H9 (cell line): ENCODE measurements at regions not wholly inside any gene's neighbourhood (a gene's known extent, or its start where the extent isn't known, plus 50 kb on each side); places are given as distances from the start of the nearest gene placed in this dataset.

ENCODE experiments used
- DNase-seq: peaks from one replicate; pipeline ENCODE4 v3.0.0-alpha.2; 2017
- H2AFZ ChIP-seq: one replicate; pipeline ENCODE4 v1.6.1; 2013; ENCODE audit warnings: mild to moderate bottlenecking, low read length, control low read depth, moderate library complexity
- H2AK5ac ChIP-seq: 2 replicates; pipeline ENCODE4 v1.6.1; 2013; ENCODE audit warnings: low read length, control low read depth, mixed read lengths; ENCODE audit not compliant: insufficient read length
- H2BK120ac ChIP-seq: one replicate; pipeline ENCODE4 v1.6.1; 2013; ENCODE audit warnings: low read depth, mild to moderate bottlenecking, low read length, control low read depth, inconsistent platforms; ENCODE audit not compliant: poor library complexity, severe bottlenecking
- H2BK12ac ChIP-seq: 2 replicates; pipeline ENCODE4 v1.6.1; 2013; ENCODE audit warnings: low read length, control low read depth, mixed read lengths, low read depth; ENCODE audit not compliant: insufficient read length
- H2BK15ac ChIP-seq: 2 replicates; pipeline ENCODE4 v1.6.1; 2013; ENCODE audit warnings: low read depth, low read length, control low read depth
- H2BK20ac ChIP-seq: one replicate; pipeline ENCODE4 v1.6.1; 2013; ENCODE audit warnings: low read depth, mild to moderate bottlenecking, low read length, control low read depth, inconsistent platforms; ENCODE audit not compliant: poor library complexity, severe bottlenecking
- H2BK5ac ChIP-seq: 2 replicates; pipeline ENCODE4 v1.6.1; 2013; ENCODE audit warnings: low read length, control low read depth, mixed read lengths; ENCODE audit not compliant: insufficient read length
- H3K14ac ChIP-seq: 2 replicates; pipeline ENCODE4 v1.6.1; 2013; ENCODE audit warnings: low read length, control low read depth; ENCODE audit not compliant: insufficient read depth
- H3K18ac ChIP-seq: 2 replicates; pipeline ENCODE4 v1.6.1; 2013; ENCODE audit warnings: low read depth, mild to moderate bottlenecking, mixed read lengths, low read length, control low read depth; ENCODE audit not compliant: insufficient read length
- H3K23ac ChIP-seq: 2 replicates; pipeline ENCODE4 v1.6.1; 2013; ENCODE audit warnings: low read length, control low read depth, mixed read lengths, low read depth; ENCODE audit not compliant: insufficient read length
- H3K23me2 ChIP-seq: 2 replicates; pipeline ENCODE4 v1.6.1; 2013; ENCODE audit warnings: low read depth, mild to moderate bottlenecking, mixed read lengths, low read length, control low read depth; ENCODE audit not compliant: insufficient read length, poor library complexity, severe bottlenecking
- H3K27ac ChIP-seq: 2 replicates; pipeline ENCODE4 v1.5.1; 2013; ENCODE audit warnings: low read length, control low read depth, mixed read lengths, low read depth; ENCODE audit not compliant: insufficient read length
- H3K27me3 ChIP-seq: 2 replicates; pipeline ENCODE4 v1.6.1; 2013; ENCODE audit warnings: low read length, control low read depth, inconsistent platforms; ENCODE audit not compliant: insufficient read depth
- H3K4ac ChIP-seq: 2 replicates; pipeline ENCODE4 v1.6.1; 2013; ENCODE audit warnings: low read depth, mild to moderate bottlenecking, control low read depth, inconsistent platforms, low read length, moderate library complexity
- H3K4me1 ChIP-seq: 2 replicates; pipeline ENCODE4 v1.6.1; 2013; ENCODE audit warnings: low read length, control low read depth, inconsistent platforms; ENCODE audit not compliant: insufficient read depth
- H3K4me2 ChIP-seq: 2 replicates; pipeline ENCODE4 v1.6.1; 2013; ENCODE audit warnings: low read length, control low read depth, mixed read lengths; ENCODE audit not compliant: insufficient read length, insufficient read depth
- H3K56ac ChIP-seq: 2 replicates; pipeline ENCODE4 v1.6.1; 2013; ENCODE audit warnings: low read depth, mild to moderate bottlenecking, mixed read lengths, low read length, control low read depth; ENCODE audit not compliant: insufficient read length
- H3K79me1 ChIP-seq: 2 replicates; pipeline ENCODE4 v1.6.1; 2013; ENCODE audit warnings: low read depth, mild to moderate bottlenecking, moderate library complexity, low read length, control low read depth, inconsistent platforms; ENCODE audit not compliant: insufficient read depth, poor library complexity, severe bottlenecking
- H3K79me2 ChIP-seq: 2 replicates; pipeline ENCODE4 v1.6.1; 2013; ENCODE audit warnings: low read length, control low read depth, inconsistent platforms; ENCODE audit not compliant: insufficient read depth
- H3K9ac ChIP-seq: 2 replicates; pipeline ENCODE4 v1.6.1; 2013; ENCODE audit warnings: low read length, control low read depth, mixed read lengths; ENCODE audit not compliant: insufficient read length; ENCODE audit errors: extremely low read depth
- H3K9me3 ChIP-seq: one replicate; pipeline ENCODE4 v1.6.1; 2013; ENCODE audit warnings: low read depth, low read length, inconsistent platforms; ENCODE audit not compliant: control insufficient read depth
- H3T11ph ChIP-seq: one replicate; pipeline ENCODE4 v1.6.1; 2013; ENCODE audit warnings: mild to moderate bottlenecking, low read length, control low read depth, inconsistent platforms
- H4K20me1 ChIP-seq: one replicate; pipeline ENCODE4 v1.6.1; 2013; ENCODE audit not compliant: control insufficient read depth, insufficient read length, insufficient read depth
- H4K5ac ChIP-seq: 2 replicates; pipeline ENCODE4 v1.6.1; 2013; ENCODE audit warnings: low read depth, mild to moderate bottlenecking, mixed read lengths, low read length, control low read depth; ENCODE audit not compliant: insufficient read length
- H4K8ac ChIP-seq: replicated peaks from 2 replicates; pipeline ENCODE4 v1.6.1; 2013; ENCODE audit warnings: low read length, control low read depth, mixed read lengths, low read depth; ENCODE audit not compliant: insufficient read length
- H4K91ac ChIP-seq: 2 replicates; pipeline ENCODE4 v1.6.1; 2013; ENCODE audit warnings: low read depth, mild to moderate bottlenecking, moderate library complexity, mixed read lengths, low read length, control low read depth; ENCODE audit not compliant: insufficient read length
- H3K27ac Mint-ChIP-seq, 3 experiments: 2 replicates in 2 of 3; 3 replicates in 1 of 3; pipeline ENCODE4 v1.8.0; 2020 to 2021; ENCODE audit warnings: mixed read lengths in 3 of 3, mild to moderate bottlenecking in 1 of 3, moderate library complexity in 1 of 3
- H3K27me3 Mint-ChIP-seq: 2 replicates; pipeline ENCODE4 v1.8.0; 2021; ENCODE audit warnings: low read depth, mild to moderate bottlenecking, moderate library complexity, mixed read lengths
- H3K36me3 Mint-ChIP-seq, 3 experiments: 2 replicates in 2 of 3; 3 replicates in 1 of 3; pipeline ENCODE4 v1.8.0; 2020 to 2021; ENCODE audit warnings: low read depth in 3 of 3, mixed read lengths in 3 of 3; ENCODE audit not compliant: insufficient read depth in 1 of 3
- H3K4me1 Mint-ChIP-seq, 2 experiments: 2 replicates each; pipeline ENCODE4 v1.8.0; 2020; ENCODE audit warnings: mixed read lengths in 2 of 2
- H3K4me3 Mint-ChIP-seq, 2 experiments: 2 replicates in 1 of 2; 3 replicates in 1 of 2; pipeline ENCODE4 v1.8.0; 2020 to 2021; ENCODE audit warnings: mild to moderate bottlenecking in 2 of 2, mixed read lengths in 2 of 2, moderate library complexity in 1 of 2
- H3K9me3 Mint-ChIP-seq, 2 experiments: 2 replicates in 1 of 2; 3 replicates in 1 of 2; pipeline ENCODE4 v1.8.0; 2020; ENCODE audit warnings: mild to moderate bottlenecking in 2 of 2, mixed read lengths in 2 of 2, moderate library complexity in 1 of 2
- CTCF ChIP-seq: fragments of 200-600 bp; sonication (generic); conservative IDR thresholded peaks from 3 replicates; pipeline ENCODE4 v1.8.0; 2021; ENCODE audit warnings: antibody characterized with exemption, mild to moderate bottlenecking
- WGBS: extraction: QIAGEN DNeasy Blood & Tissue Kit; methylation state at CpG from one replicate; pipeline ENCODE4 v1.1.7; 2013; ENCODE audit warnings: missing lambda C conversion rate, low lambda C conversion rate, mixed read lengths; ENCODE audit not compliant: insufficient read length; ENCODE audit errors: extremely low coverage; 5-methylcytosine and 5-hydroxymethylcytosine counted together

- TF ChIP-seq CTCF, result no peak
- Histone ChIP-seq H3T11ph (no peak overlapping the region), H2BK12ac (no peak overlapping the region), H3K27me3 (no peaks in the 10 kb centered on the region), H3K9ac (no peak overlapping the region), H4K8ac (no peak overlapping the region), H3K79me1 (no peaks in the 10 kb centered on the region), H3K79me2 (no peaks in the 10 kb centered on the region), H3K18ac (no peak overlapping the region), H2BK5ac (no peak overlapping the region), H2BK15ac (no peak overlapping the region), H4K20me1 (no peaks in the 10 kb centered on the region), H3K23ac (no peak overlapping the region), H3K27ac (no peak overlapping the region), H4K91ac (no peak overlapping the region), H3K9me3 (no peaks in the 10 kb centered on the region), H3K56ac (no peak overlapping the region), H4K5ac (no peak overlapping the region), H2AFZ (no peak overlapping the region), H3K14ac (no peak overlapping the region), H2AK5ac (no peak overlapping the region), H3K4ac (no peak overlapping the region), H3K4me2 (no peak overlapping the region), H2BK20ac (no peak overlapping the region), H3K23me2 (no peaks in the 10 kb centered on the region), H3K4me1 (peaks cover 2% of the 10 kb centered on the region; the same call in 1 of the 2 replicates), H2BK120ac (no peak overlapping the region)
- Mint-ChIP-seq H3K36me3 (no peaks in the 10 kb centered on the region; a peak in 2 of 7 replicates), H3K27ac (peak overlapping the region in 1 of 3 experiments; percentile 31; a peak in 2 of 7 replicates), H3K27me3 (no peaks in the 10 kb centered on the region; the same call in 1 of the 2 replicates), H3K4me3 (no peak overlapping the region), H3K4me1 (peaks cover 9% of the 10 kb centered on the region in 2 experiments; a peak in 3 of 4 replicates), H3K9me3 (no peaks in the 10 kb centered on the region; a peak in 1 of 5 replicates)
- DNase-seq, result no peak
- WGBS, result no CpG with 5 or more reads among the region's 10 CpGs
Measured at GRCh38 chr6:109920911-109921310, 57.2 kb upstream of the GPR6 start.
